Right kidney (tissue), 1 donor: ENCODE measurements at regions not wholly inside any gene's neighbourhood (a gene's known extent, or its start where the extent isn't known, plus 50 kb on each side); places are given as distances from the start of the nearest gene placed in this dataset.
"Not testable (repeated sequence)": the region's sequence is repeated elsewhere in the genome, so short reads cannot be mapped to it uniquely, and the experiment has no call there.

Experiments used
- DNase-seq: peaks from one replicate; pipeline ENCODE4 v3.0.0-alpha.2; 2016

- no peak for DNase-seq
These were observed 213.5 kb upstream of the POU1F1 start for GRCh38 chr3:87489892-87490291.

DNA sequence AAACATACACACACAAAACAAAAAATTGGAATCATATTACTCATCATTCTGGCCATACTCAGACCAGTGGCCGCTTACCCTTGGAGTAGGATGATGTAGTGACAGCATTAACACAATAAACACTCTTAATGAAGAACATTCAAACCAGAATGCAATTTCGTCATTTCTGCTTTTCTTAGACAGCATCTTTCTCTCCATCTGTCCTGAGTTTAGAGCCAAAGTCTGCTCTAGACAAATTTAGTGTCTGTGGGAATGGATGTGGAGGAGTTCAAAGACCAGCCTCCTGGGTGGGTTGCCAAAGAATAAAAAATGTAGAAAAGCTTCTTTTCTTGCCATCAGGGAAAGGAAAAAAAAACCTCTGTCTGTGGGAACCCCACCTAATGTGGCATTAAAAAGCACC lies 212.4 kb upstream of the POU1F1 start:
- no peak for DNase-seq

DNA sequence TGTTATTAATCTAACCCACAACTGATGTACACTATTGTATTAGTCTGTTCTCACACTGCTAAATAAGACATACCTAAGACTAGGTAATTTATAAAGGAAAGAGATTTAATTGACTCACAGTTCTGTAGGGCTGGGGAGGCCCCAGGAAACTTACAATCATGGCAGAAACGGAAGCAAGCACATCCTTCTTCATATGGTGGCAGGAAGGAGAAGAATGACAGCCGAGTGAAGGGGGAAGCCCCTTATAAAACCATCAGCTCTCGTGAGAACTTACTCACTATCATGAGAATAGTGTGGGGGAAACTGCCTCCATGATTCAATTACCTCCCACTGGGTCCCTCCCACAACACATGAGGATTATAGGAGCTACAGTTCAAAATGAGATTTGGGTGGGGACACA lies 210.3 kb upstream of the POU1F1 start:
- not testable (repeated sequence) for DNase-seq

GRCh38 chr3:87486115-87486514 lies 209.7 kb upstream of the POU1F1 start:
- DNase-seq, result no peak

DNA sequence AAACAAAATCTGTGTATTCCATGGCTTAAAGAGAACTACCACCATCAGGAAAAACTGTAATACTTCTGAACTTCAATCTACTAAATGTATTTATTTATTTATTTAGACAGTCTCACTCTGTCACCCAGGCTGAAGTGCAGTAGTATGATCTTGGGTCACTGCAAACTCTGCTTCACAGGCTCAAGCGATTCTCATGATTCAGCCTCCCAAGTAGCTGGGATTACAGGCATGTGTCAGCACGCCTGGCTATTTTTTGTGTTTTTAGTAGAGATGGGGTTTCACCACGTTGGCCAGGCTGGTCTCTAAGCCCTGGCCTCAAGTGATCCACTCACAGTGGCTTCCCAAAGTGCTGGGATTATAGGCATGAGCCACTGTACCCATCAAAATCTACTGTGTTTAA lies 202.3 kb upstream of the POU1F1 start:
- no peak for DNase-seq

DNA sequence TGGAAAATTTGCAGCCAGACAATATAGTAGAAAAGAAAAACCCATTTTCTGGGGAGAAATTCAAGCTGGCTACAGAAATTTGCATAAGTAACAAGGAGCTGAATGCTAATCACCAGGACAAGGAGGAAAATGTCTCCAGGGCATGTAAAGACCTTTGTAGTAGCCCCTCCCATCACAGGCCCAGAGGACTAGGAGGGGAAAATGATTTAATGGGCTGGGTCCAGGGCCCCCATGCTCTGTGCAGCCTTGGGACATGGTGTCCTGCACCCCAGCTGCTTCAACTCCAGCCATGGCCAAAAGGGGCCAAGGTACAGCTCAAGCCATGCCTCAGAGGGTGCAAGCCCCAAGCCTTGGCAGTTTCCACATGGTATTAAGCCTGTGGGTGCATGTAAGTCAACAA lies 197.6 kb upstream of the POU1F1 start:
- no peak for DNase-seq

- no peak for DNase-seq
These were observed 192.6 kb upstream of the POU1F1 start for GRCh38 chr3:87468938-87469337.

- DNase-seq, result no peak
These were observed 191.9 kb upstream of the POU1F1 start for GRCh38 chr3:87468235-87468634.

DNA sequence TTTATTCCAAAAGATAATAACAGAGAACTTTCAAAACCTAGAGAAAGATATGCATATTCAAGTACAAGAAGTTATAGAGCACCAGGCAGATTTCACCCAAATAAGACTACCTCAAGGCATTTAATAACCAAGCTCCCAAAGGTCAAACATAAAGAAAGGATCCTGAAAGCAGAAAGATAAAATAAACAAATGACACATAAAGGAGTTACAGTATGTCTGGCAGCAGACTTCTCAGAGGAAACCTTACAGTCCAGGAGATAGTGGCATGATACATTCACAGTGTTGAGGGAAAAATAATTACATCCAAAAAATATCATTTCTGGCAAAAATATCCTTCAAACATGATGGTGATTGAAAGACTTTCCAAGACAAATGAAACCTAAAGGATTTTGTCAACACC lies 185.8 kb upstream of the POU1F1 start:
- DNase-seq, result no peak

GRCh38 chr3:87461443-87461842 lies 185.1 kb upstream of the POU1F1 start:
- DNase-seq, result no peak

DNA sequence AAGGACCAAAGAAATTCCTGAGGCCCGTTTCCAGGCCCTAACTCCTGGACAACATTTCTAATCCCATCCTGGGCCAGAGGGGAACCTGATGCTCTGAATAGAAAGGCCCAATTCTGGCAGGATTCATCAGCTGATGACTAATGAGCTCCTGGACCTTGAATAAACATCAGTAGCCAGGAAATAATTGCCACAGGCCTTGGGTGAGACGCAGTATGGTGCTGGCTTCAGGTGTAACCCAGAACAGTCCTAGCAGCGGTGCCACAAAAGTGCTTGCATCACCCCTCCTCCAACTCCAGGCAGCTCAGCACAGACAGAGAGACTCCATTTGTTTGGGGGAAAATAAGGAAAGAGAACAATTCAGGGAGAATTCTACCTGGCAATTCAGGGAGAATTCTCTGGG lies 184.7 kb upstream of the POU1F1 start:
- no peak for DNase-seq

DNA sequence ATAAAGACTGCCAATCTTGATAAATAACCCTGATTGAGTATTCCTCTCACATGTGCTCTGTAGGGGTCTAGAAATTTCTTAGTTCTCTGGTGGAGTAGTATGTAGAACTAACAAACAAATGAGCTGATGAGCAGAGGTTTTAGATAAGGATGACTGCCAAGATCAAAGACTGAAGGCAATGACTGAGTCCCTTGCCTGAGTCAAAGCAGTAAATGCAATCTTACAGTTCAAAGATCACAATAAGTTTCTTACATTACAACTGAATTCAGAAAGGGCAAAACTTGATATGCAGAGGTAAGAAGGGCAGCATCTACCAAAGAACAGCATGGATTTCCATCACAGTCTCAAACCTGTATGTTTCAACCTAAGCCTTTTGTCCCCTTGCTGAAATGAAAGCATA lies 172.2 kb upstream of the POU1F1 start:
- DNase-seq, result no peak

GRCh38 chr3:87446849-87447387 lies 170.5 kb upstream of the POU1F1 start:
- no peak for DNase-seq

DNA sequence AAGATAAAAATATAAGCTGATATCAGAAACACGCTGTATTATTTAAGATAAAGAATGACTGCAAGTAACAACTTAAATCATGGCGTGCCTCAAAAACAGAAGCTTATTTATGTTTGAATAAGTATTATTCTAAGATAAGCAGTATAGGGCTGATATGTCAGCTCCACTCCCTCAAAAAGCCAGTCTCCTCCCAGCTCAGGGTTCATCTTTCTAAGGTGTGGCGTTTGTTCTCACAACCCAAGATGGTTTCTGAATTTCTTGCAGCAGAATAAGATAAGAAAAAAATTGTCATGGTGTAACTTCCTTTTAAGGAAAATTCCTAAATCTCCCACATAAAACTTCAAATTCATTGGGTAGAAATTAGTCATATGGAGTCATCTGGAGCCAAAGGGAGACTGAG lies 166.1 kb upstream of the POU1F1 start:
- DNase-seq, result no peak

DNA sequence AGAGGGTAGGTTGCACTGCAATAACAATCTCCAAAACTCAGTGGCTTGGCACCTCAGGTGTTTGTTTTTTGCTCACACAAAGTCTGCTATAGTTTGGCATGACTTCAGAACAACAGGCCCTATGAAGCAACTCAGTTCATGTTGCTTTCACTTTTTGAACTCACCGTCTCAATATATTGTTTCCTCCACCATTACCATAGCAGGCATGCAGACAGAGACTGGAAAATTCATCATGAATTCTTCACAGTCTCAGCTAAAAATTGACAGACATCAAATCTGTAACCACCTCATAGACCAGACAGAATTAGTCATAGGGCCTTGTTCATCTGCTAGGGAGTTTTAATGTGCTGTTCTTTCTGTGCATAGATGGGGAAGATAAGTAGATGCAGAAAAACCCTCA lies 161.4 kb upstream of the POU1F1 start:
- no peak for DNase-seq

- no peak for DNase-seq
These were observed 160.6 kb upstream of the POU1F1 start for GRCh38 chr3:87436781-87437543.

GRCh38 chr3:87435926-87436620 lies 159.7 kb upstream of the POU1F1 start:
- DNase-seq, result no peak

- DNase-seq, result not testable (repeated sequence)
These were observed 157.1 kb upstream of the POU1F1 start for GRCh38 chr3:87433445-87433844.

DNA sequence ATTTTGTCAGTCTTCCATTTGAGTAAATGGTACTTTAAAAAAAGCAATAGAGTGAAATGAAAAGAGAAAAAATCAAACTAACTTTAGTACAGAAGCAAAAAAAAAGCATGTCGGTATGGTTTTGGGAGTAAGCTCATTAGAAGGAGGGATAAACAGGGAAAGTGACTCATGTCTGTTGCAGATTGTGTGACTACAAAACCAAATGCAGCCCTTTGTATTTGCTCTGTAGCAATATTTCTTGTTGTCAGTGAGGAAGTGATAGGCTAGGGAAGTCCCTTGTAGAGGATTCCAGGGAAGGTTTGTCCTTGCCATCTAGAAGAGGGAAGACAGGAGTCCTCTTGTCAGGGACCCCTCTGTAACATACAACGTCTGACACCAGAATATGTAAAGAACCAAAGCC lies 150.5 kb upstream of the POU1F1 start:
- no peak for DNase-seq

GRCh38 chr3:87425056-87425455 lies 148.7 kb upstream of the POU1F1 start:
- DNase-seq, result no peak

GRCh38 chr3:87423336-87423735 lies 147.0 kb upstream of the POU1F1 start:
- no peak for DNase-seq

- DNase-seq, result no peak
These were observed 145.9 kb upstream of the POU1F1 start for GRCh38 chr3:87422333-87422732.

DNA sequence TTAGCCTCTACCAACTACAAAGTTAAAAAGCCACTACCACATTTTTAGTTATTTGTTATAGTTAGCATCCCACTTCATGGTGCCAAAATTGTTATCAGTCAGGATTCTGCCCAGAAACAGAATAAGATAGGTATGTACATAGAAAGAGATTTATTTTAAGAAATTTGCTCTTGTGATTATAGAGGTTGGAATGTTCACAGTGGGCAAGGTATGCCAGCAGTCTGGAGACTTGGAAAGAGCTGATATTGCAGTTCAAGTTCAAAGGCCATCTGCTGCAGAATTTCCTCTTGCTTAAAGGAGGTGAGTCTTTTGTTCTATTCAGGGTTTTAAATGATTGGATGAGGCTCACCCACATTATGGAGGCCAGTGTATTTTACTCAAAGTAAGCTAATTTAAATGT lies 143.8 kb upstream of the POU1F1 start:
- DNase-seq, result no peak

DNA sequence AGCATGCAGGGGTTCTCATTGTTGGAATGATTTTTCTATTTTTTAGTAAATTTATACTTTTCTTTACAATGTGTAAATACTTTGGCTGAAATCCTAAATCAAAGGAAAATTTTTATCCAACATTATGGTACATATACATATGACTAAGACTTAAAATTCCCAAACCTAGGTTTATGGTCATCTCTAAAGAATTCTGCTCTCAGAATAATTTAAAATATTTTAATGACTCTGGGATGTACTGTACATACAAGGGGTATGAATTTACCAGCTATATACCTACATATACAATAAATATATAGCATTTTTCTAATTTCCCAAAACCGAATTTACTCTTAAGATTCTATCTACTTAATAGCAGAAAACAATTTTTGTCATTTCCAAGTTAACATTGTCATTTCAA lies 137.9 kb upstream of the POU1F1 start:
- no peak for DNase-seq
